DND-41 (cell line): ENCODE measurements at regions not wholly inside any gene's neighbourhood (a gene's known extent, or its start where the extent isn't known, plus 50 kb on each side); places are given as distances from the start of the nearest gene placed in this dataset.

Experiments
- EZH2 ChIP-seq: IDR thresholded peaks from 3 replicates; pipeline ENCODE4 v1.6.1; 2012; ENCODE audit warnings: borderline replicate concordance, low read depth, mild to moderate bottlenecking, moderate library complexity, low read length, inconsistent platforms; ENCODE audit not compliant: severe bottlenecking
- TF ChIP-seq, protein P1 (sequence below): IDR thresholded peaks from 2 replicates; pipeline ENCODE4 v1.5.1; 2012; ENCODE audit warnings: borderline replicate concordance, low read length, moderate library complexity, mild to moderate bottlenecking; ENCODE audit not compliant: poor library complexity, severe bottlenecking; ENCODE audit errors: extremely low read depth

DNA sequence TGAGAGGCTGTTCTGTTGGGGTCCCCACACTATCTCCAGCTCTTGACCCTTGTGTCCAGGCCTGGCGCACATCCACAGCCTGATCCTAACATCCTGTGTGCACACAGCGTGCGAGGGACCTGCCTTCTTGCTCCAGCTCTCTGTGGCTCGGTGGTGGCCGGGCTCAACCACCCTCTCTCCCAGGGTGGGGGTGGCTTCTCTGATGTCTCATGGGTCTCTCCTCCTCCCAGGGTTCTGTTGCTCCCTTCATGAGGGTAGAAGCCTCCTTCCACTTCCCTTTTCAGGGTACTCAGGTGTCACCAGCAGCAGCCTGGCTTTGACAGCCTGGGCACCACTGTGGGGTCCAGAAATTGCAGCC lies 196.9 kb upstream of the RAB6C start:
- TF ChIP-seq, protein P1, sequence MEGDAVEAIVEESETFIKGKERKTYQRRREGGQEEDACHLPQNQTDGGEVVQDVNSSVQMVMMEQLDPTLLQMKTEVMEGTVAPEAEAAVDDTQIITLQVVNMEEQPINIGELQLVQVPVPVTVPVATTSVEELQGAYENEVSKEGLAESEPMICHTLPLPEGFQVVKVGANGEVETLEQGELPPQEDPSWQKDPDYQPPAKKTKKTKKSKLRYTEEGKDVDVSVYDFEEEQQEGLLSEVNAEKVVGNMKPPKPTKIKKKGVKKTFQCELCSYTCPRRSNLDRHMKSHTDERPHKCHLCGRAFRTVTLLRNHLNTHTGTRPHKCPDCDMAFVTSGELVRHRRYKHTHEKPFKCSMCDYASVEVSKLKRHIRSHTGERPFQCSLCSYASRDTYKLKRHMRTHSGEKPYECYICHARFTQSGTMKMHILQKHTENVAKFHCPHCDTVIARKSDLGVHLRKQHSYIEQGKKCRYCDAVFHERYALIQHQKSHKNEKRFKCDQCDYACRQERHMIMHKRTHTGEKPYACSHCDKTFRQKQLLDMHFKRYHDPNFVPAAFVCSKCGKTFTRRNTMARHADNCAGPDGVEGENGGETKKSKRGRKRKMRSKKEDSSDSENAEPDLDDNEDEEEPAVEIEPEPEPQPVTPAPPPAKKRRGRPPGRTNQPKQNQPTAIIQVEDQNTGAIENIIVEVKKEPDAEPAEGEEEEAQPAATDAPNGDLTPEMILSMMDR: no peak
- TF ChIP-seq EZH2: no peak
